ENCODE measurements at regions not wholly inside any gene's neighbourhood (a gene's known extent, or its start where the extent isn't known, plus 50 kb on each side); places are given as distances from the start of the nearest gene placed in this dataset.

- H3K79me2 ChIP-seq (ENCODE audit: low read length), result no peaks in the 10 kb centered on the region
- no peak for DNase-seq
- no peaks in the 10 kb centered on the region for H3K4me1 ChIP-seq (ENCODE audit: low read length)
- no peaks in the 10 kb centered on the region for H3K27me3 ChIP-seq (replicated peaks; ENCODE audit: insufficient read depth, low read length)
- no peak overlapping the region for H3K4me2 ChIP-seq (ENCODE audit: low read depth, low read length)
- H3K4me3 ChIP-seq (ENCODE audit: low read length), result no peak overlapping the region
- no peak overlapping the region for H2AFZ ChIP-seq (ENCODE audit: low read length)
- H3K36me3 ChIP-seq (replicated peaks; ENCODE audit: insufficient read depth, low read length), result no peaks in the 10 kb centered on the region
- no peak overlapping the region for H3K9ac ChIP-seq (ENCODE audit: low read length)
- no peak overlapping the region for H3K27ac ChIP-seq (ENCODE audit: low read length)
- H3F3A ChIP-seq (ENCODE audit: insufficient read depth, low read length), result no peaks in the 10 kb centered on the region
- TF ChIP-seq EZH2phosphoT487 (IDR thresholded peaks at IDR 0.05; ENCODE audit: low read length), result no peak
- no peak for TF ChIP-seq EZH2 (optimal IDR thresholded peaks at IDR 0.05; ENCODE audit: low read depth, low read length)
- TF ChIP-seq CTCF (IDR thresholded peaks at IDR 0.05; ENCODE audit: low read length), result no peak
- no peaks in the 10 kb centered on the region for H3K9me3 ChIP-seq (replicated peaks; ENCODE audit: insufficient read depth, low read length)
- H4K20me1 ChIP-seq (ENCODE audit: insufficient read depth, low read length), result no peaks in the 10 kb centered on the region
- no peaks in the 10 kb centered on the region for H3K9me2 ChIP-seq (replicated peaks; ENCODE audit: insufficient read depth, low read length)
Observed at GRCh38 chr15:95520922-95521321, 809.6 kb upstream of the NR2F2 start.

DNA sequence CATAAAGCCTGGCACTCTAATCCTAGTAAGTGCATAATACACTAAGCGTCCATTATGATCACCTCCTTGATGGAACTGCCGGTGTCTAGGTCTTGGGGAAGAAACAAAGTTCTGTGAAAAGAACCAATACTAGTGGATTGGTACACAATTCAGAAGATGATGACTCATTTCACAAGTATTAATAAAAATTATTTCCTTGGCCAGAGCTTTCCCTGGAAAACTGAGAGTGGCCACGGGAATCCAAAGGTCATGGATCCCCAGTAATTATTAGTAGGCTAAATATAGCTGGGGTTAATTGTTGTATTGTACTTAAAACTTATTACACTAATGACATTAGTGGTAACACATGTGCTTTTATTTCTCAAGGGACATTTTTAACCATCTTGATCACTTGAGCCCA lies 808.0 kb upstream of the NR2F2 start:
- H3K36me3 ChIP-seq (replicated peaks; ENCODE audit: insufficient read depth, low read length), result no peaks in the 10 kb centered on the region
- H4K20me1 ChIP-seq (ENCODE audit: insufficient read depth, low read length), result no peaks in the 10 kb centered on the region
- H3F3A ChIP-seq (ENCODE audit: insufficient read depth, low read length), result no peaks in the 10 kb centered on the region
- no peak for DNase-seq
- H2AFZ ChIP-seq (ENCODE audit: low read length), result no peak overlapping the region
- H3K27ac ChIP-seq (ENCODE audit: low read length), result no peak overlapping the region
- H3K27me3 ChIP-seq (replicated peaks; ENCODE audit: insufficient read depth, low read length), result no peaks in the 10 kb centered on the region
- H3K9me3 ChIP-seq (replicated peaks; ENCODE audit: insufficient read depth, low read length), result no peaks in the 10 kb centered on the region
- no peaks in the 10 kb centered on the region for H3K9me2 ChIP-seq (replicated peaks; ENCODE audit: insufficient read depth, low read length)
- H3K9ac ChIP-seq (ENCODE audit: low read length), result no peak overlapping the region
- H3K4me1 ChIP-seq (ENCODE audit: low read length), result no peaks in the 10 kb centered on the region
- no peak for TF ChIP-seq EZH2phosphoT487 (IDR thresholded peaks at IDR 0.05; ENCODE audit: low read length)
- no peak for TF ChIP-seq CTCF (IDR thresholded peaks at IDR 0.05; ENCODE audit: low read length)
- TF ChIP-seq EZH2 (optimal IDR thresholded peaks at IDR 0.05; ENCODE audit: low read depth, low read length), result no peak
- H3K4me3 ChIP-seq (ENCODE audit: low read length), result no peak overlapping the region
- no peaks in the 10 kb centered on the region for H3K79me2 ChIP-seq (ENCODE audit: low read length)
- no peak overlapping the region for H3K4me2 ChIP-seq (ENCODE audit: low read depth, low read length)

- Histone ChIP-seq H3F3A (ENCODE audit: insufficient read depth, low read length) (no peaks in the 10 kb centered on the region), H3K27ac (ENCODE audit: low read length) (no peak overlapping the region), H3K9me3 (replicated peaks; ENCODE audit: insufficient read depth, low read length) (no peaks in the 10 kb centered on the region), H2AFZ (ENCODE audit: low read length) (no peak overlapping the region), H3K4me1 (ENCODE audit: low read length) (no peaks in the 10 kb centered on the region), H3K27me3 (replicated peaks; ENCODE audit: insufficient read depth, low read length) (no peaks in the 10 kb centered on the region), H3K36me3 (replicated peaks; ENCODE audit: insufficient read depth, low read length) (no peaks in the 10 kb centered on the region), H3K9ac (ENCODE audit: low read length) (no peak overlapping the region), H3K9me2 (replicated peaks; ENCODE audit: insufficient read depth, low read length) (no peaks in the 10 kb centered on the region), H3K4me3 (ENCODE audit: low read length) (no peak overlapping the region), H3K79me2 (ENCODE audit: low read length) (no peaks in the 10 kb centered on the region), H3K4me2 (ENCODE audit: low read depth, low read length) (no peak overlapping the region), H4K20me1 (ENCODE audit: insufficient read depth, low read length) (no peaks in the 10 kb centered on the region)
- DNase-seq, result no peak
- TF ChIP-seq CTCF (IDR thresholded peaks at IDR 0.05; ENCODE audit: low read length) (no peak), EZH2 (optimal IDR thresholded peaks at IDR 0.05; ENCODE audit: low read depth, low read length) (no peak), EZH2phosphoT487 (IDR thresholded peaks at IDR 0.05; ENCODE audit: low read length) (no peak)
Observed at GRCh38 chr15:95528920-95529319, 801.6 kb upstream of the NR2F2 start.

Data from MM.1S (cell line).